ENCODE measurements at regions not wholly inside any gene's neighbourhood (a gene's known extent, or its start where the extent isn't known, plus 50 kb on each side); places are given as distances from the start of the nearest gene placed in this dataset.

GRCh38 chr14:59060841-59061240 is 127.6 kb upstream of the DAAM1 start:
- Histone ChIP-seq H3K27me3 (replicated peaks; ENCODE audit: control insufficient read depth, insufficient read depth, low read length) (no peaks in the 10 kb centered on the region), H3K36me3 (ENCODE audit: control insufficient read depth, insufficient read depth, low read length) (no peaks in the 10 kb centered on the region), H3K4me3 (ENCODE audit: low read depth, low read length) (no peak overlapping the region), H3K9me3 (0 out of 2 replicates have a peak, but pooled peaks cover 16% of the 10 kb centered on the region), H3K4me1 (no peaks in the 10 kb centered on the region)
- intact Hi-C loops (cut with micrococcal nuclease; ENCODE audit: unreplicated experiment) = no loop called here
- CTCF ChIA-PET = no interaction called here
- no peak overlapping the region for H3K27ac Mint-ChIP-seq (ENCODE audit: unreplicated experiment)
- no peak for DNase-seq
- H3K36me3 Mint-ChIP-seq (ENCODE audit: insufficient read depth, unreplicated experiment) = no peaks in the 10 kb centered on the region
- POLR2A ChIA-PET = no interaction called here
- no peak overlapping the region for H3K4me3 Mint-ChIP-seq (ENCODE audit: unreplicated experiment)
- no peaks in the 10 kb centered on the region for H3K27me3 Mint-ChIP-seq (ENCODE audit: insufficient read depth, unreplicated experiment)
- peaks cover 31% of the 10 kb centered on the region for H3K9me3 Mint-ChIP-seq (ENCODE audit: unreplicated experiment)
- H3K4me1 Mint-ChIP-seq (ENCODE audit: low read depth, unreplicated experiment) = no peaks in the 10 kb centered on the region
- BruUV-seq (replicated peaks) = no TSS peak
- TF ChIP-seq CTCF (IDR thresholded peaks at IDR 0.05; ENCODE audit: insufficient read depth in 1 of 2, low read depth in 1 of 2, low read length in 1 of 2, severe bottlenecking in 1 of 2, unreplicated experiment in 1 of 2) = no peak

- no TSS peak for BruUV-seq (replicated peaks)
- Mint-ChIP-seq H3K4me1 (ENCODE audit: low read depth, unreplicated experiment) (no peaks in the 10 kb centered on the region), H3K4me3 (ENCODE audit: unreplicated experiment) (no peak overlapping the region), H3K27me3 (ENCODE audit: insufficient read depth, unreplicated experiment) (no peaks in the 10 kb centered on the region), H3K36me3 (ENCODE audit: insufficient read depth, unreplicated experiment) (no peaks in the 10 kb centered on the region), H3K9me3 (ENCODE audit: unreplicated experiment) (peaks cover 31% of the 10 kb centered on the region), H3K27ac (ENCODE audit: unreplicated experiment) (no peak overlapping the region)
- H3K4me3 ChIP-seq (ENCODE audit: low read depth, low read length) = no peak overlapping the region
- ChIA-PET CTCF (no interaction called here), POLR2A (no interaction called here)
- intact Hi-C loops (cut with micrococcal nuclease; ENCODE audit: unreplicated experiment) = no loop called here
- DNase-seq = no peak
- no peaks in the 10 kb centered on the region for H3K36me3 ChIP-seq (ENCODE audit: control insufficient read depth, insufficient read depth, low read length)
- no peak for TF ChIP-seq CTCF (IDR thresholded peaks at IDR 0.05; ENCODE audit: insufficient read depth in 1 of 2, low read depth in 1 of 2, low read length in 1 of 2, severe bottlenecking in 1 of 2, unreplicated experiment in 1 of 2)
- no peaks in the 10 kb centered on the region for H3K27me3 ChIP-seq (replicated peaks; ENCODE audit: control insufficient read depth, insufficient read depth, low read length)
- H3K9me3 ChIP-seq = 0 out of 2 replicates have a peak, but pooled peaks cover 16% of the 10 kb centered on the region
- H3K4me1 ChIP-seq = no peaks in the 10 kb centered on the region
These were observed 127.2 kb upstream of the DAAM1 start for GRCh38 chr14:59061292-59061691.

- POLR2A ChIA-PET = no interaction called here
- H3K27me3 Mint-ChIP-seq (ENCODE audit: insufficient read depth, unreplicated experiment) = no peaks in the 10 kb centered on the region
These were observed 125.2 kb upstream of the DAAM1 start for GRCh38 chr14:59063259-59063658.

More at GRCh38 chr14:59063259-59063658, 125.2 kb upstream of the DAAM1 start:
- Mint-ChIP-seq H3K27ac (ENCODE audit: unreplicated experiment) (no peak overlapping the region), H3K4me1 (ENCODE audit: low read depth, unreplicated experiment) (peaks cover 2% of the 10 kb centered on the region), H3K9me3 (ENCODE audit: unreplicated experiment) (peaks cover 31% of the 10 kb centered on the region), H3K4me3 (ENCODE audit: unreplicated experiment) (no peak overlapping the region), H3K36me3 (ENCODE audit: insufficient read depth, unreplicated experiment) (no peaks in the 10 kb centered on the region)
- peaks cover 12% of the 10 kb centered on the region for H3K4me1 ChIP-seq
- H3K9me3 ChIP-seq = 0 out of 2 replicates have a peak, but pooled peaks cover 16% of the 10 kb centered on the region
- BruUV-seq (replicated peaks) = no TSS peak
- no peak overlapping the region for H3K4me3 ChIP-seq (ENCODE audit: low read depth, low read length)
- DNase-seq = no peak
- intact Hi-C loops (cut with micrococcal nuclease; ENCODE audit: unreplicated experiment) = no loop called here
- H3K27me3 ChIP-seq (replicated peaks; ENCODE audit: control insufficient read depth, insufficient read depth, low read length) = no peaks in the 10 kb centered on the region
- CTCF ChIA-PET = no interaction called here
- TF ChIP-seq CTCF (IDR thresholded peaks at IDR 0.05; ENCODE audit: insufficient read depth in 1 of 2, low read depth in 1 of 2, low read length in 1 of 2, severe bottlenecking in 1 of 2, unreplicated experiment in 1 of 2) = no peak
- no peaks in the 10 kb centered on the region for H3K36me3 ChIP-seq (ENCODE audit: control insufficient read depth, insufficient read depth, low read length)
